Stomach (tissue), 4 donors: ENCODE measurements at regions not wholly inside any gene's neighbourhood (a gene's known extent, or its start where the extent isn't known, plus 50 kb on each side); places are given as distances from the start of the nearest gene placed in this dataset.

ENCODE experiments used
- POLR2A ChIP-seq, 4 donors: fragments of 450-650 bp; IDR thresholded peaks; one replicate each; pipeline ENCODE4 v1.6.1; 2016; ENCODE audit warnings: antibody characterized with exemption in 4 of 4, control low read depth in 2 of 4, mild to moderate bottlenecking in 1 of 4, moderate library complexity in 1 of 4
- POLR2AphosphoS5 ChIP-seq, 3 donors: sonication (generic); formaldehyde crosslinking; IDR thresholded peaks; one replicate each; pipeline ENCODE4 v1.6.1; 2016; ENCODE audit warnings: antibody characterized with exemption in 3 of 3
- TF ChIP-seq, protein P1 (sequence below), 7 experiments: fragments of 450-650 bp in 4 of 7; fragments of 200-600 bp in 3 of 7; sonication (generic) in 3 of 7; IDR thresholded peaks; one replicate each; pipeline ENCODE4 v1.5.1; 2016 to 2019; ENCODE audit warnings: antibody characterized with exemption in 7 of 7, control low read depth in 2 of 7, mild to moderate bottlenecking in 1 of 7

GRCh38 chr5:166102947-166103346 lies 2188.5 kb upstream of the WWC1 start:
- TF ChIP-seq POLR2A (IDR thresholded peaks at IDR 0.05) (no peak), POLR2AphosphoS5 (IDR thresholded peaks at IDR 0.05) (no peak)
- TF ChIP-seq, protein P1, sequence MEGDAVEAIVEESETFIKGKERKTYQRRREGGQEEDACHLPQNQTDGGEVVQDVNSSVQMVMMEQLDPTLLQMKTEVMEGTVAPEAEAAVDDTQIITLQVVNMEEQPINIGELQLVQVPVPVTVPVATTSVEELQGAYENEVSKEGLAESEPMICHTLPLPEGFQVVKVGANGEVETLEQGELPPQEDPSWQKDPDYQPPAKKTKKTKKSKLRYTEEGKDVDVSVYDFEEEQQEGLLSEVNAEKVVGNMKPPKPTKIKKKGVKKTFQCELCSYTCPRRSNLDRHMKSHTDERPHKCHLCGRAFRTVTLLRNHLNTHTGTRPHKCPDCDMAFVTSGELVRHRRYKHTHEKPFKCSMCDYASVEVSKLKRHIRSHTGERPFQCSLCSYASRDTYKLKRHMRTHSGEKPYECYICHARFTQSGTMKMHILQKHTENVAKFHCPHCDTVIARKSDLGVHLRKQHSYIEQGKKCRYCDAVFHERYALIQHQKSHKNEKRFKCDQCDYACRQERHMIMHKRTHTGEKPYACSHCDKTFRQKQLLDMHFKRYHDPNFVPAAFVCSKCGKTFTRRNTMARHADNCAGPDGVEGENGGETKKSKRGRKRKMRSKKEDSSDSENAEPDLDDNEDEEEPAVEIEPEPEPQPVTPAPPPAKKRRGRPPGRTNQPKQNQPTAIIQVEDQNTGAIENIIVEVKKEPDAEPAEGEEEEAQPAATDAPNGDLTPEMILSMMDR (IDR thresholded peaks at IDR 0.05): no peak
